HG02610 (cell line): ENCODE measurements at regions not wholly inside any gene's neighbourhood (a gene's known extent, or its start where the extent isn't known, plus 50 kb on each side); places are given as distances from the start of the nearest gene placed in this dataset.
"Not testable (repeated sequence)": the region's sequence is repeated elsewhere in the genome, so short reads cannot be mapped to it uniquely, and the experiment has no call there.

Experiments
- ATAC-seq: cut with Tn5 transposase; IDR thresholded peaks from one replicate; pipeline ENCODE4 v1.9.1; 2021; ENCODE audit warnings: mild to moderate bottlenecking, moderate library complexity; ENCODE audit not compliant: unreplicated experiment

- no peak for ATAC-seq
Measured at GRCh38 chr10:81708416-81708815, 166.6 kb upstream of the NRG3 start.

DNA sequence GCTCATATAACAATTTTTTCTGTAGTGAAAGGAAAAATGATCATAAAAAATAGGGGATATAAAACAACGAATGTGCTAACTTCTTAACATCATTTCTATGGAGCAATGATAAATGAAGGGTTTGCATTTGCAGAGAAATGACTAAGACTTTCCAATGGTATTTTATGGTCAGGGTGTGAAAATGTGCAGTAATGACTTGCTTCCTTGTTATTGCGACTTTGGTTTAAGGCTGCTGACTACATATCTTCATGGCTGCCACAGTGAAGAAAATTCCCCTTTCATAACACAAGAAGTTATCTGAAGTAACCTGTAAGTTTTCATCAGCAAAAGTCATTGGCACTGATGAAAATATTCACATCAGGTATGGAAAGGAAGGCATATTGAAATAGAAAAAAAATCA, 166.1 kb upstream of the NRG3 start:
- ATAC-seq, result no peak

GRCh38 chr10:81722399-81722798, 152.6 kb upstream of the NRG3 start:
- no peak for ATAC-seq

- no peak for ATAC-seq
Measured at GRCh38 chr10:81724431-81724830, 150.6 kb upstream of the NRG3 start.

GRCh38 chr10:81725851-81726250, 149.1 kb upstream of the NRG3 start:
- ATAC-seq, result no peak

DNA sequence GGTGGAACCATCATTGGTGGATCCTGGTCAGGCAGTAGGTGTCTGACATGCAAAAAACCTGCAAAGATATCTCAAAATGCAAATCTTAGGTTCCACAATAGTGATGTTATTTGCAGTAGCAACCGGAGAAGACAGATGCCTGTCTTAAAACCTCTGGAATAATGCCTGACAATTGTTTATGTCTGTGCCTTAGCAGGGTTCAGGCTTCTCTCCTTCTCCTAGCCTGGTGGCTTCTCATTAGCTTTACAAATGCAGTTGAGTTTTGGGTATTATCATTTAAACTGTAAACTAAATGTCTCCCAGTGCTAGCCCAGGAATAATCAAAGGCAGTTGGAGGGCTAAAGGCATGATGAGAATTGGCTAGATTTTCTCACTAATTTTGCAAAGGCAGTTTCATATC, 146.3 kb upstream of the NRG3 start:
- ATAC-seq, result no peak

DNA sequence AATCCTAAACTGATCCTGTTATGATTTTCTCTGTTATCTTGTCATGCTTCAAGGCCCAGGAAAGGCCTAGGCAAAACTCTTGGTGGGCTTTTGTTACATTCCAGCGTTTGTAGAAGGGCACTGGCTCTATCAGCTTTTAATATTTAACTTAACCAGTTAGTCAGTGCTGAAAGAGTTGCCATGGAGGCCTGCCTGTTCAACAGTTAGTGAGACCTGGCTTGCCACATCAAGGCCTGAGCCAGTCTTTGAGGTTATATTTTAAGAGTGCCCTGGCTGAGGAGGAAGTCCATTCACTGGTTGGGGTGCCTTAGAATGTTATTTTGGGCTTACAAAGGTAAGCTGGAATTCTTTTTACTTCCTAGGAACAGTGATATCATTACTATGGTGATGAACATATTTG, 144.1 kb upstream of the NRG3 start:
- no peak for ATAC-seq

DNA sequence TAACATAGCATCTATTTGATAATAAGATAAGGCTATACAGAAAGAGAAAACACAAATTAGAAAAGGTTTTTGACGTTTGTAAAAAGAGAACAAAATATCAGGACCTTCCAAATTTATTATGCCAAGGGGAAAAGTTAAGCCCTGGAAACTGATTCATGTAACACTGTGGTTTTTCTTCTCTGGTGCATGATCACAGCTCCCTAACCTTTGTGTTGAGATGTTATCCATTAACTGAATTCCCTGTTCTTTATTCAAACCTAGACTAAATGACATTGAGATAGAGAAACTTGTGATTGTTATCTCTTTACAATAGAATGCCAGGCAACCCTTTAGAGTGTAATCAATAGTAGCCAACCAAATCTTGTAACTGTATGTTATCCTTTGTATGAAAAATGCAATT, 141.5 kb upstream of the NRG3 start:
- no peak for ATAC-seq

DNA sequence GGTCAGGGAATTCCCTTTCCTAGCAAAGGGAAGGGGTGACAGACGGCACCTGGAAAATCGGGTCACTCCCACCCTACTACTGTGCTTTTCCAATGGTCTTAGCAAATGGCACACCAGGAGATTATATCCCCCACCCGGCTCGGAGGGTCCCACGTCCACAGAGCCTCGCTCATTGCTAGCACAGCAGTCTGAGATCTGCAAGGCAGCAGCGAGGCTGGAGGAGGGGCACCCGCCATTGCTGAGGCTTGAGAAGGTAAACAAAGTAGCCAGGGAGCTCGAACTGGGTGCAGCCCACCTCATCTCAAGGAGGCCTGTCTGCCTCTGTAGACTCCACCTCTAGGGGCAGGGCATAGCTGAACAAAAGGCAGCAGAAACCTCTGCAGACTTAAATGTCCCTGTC, 139.8 kb upstream of the NRG3 start:
- ATAC-seq, result not testable (repeated sequence)

- ATAC-seq, result no peak
Measured at GRCh38 chr10:81759111-81759510, 115.9 kb upstream of the NRG3 start.

GRCh38 chr10:81784111-81784597, 90.8 kb upstream of the NRG3 start:
- no peak for ATAC-seq

- ATAC-seq, result no peak
Measured at GRCh38 chr10:81792729-81793128, 82.3 kb upstream of the NRG3 start.

- no peak for ATAC-seq
Measured at GRCh38 chr10:81806842-81807241, 68.2 kb upstream of the NRG3 start.

- no peak for ATAC-seq
Measured at GRCh38 chr10:81814842-81815241, 60.2 kb upstream of the NRG3 start.

- no peak for ATAC-seq
Measured at GRCh38 chr10:81817596-81818170, 57.3 kb upstream of the NRG3 start.

DNA sequence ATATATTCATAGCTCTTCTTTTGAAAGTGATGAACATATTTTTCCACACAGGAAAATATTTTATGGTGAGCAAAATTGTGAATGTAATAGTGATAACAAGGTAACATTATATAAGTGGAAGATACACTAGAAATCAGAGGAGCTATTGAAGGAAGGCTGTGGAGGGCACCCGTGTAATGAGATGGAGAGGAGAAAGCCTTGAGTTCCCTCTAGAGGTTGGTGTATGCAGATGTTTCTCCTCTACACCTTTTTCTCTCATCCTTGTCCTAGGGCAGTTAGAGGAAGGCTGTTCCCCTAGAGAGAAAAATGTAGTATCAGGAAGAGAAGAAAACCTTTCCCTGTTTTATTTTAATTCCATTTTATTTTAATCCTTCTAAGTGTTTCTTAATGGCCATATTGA, 54.6 kb upstream of the NRG3 start:
- ATAC-seq, result no peak
